ENCODE measurements at regions not wholly inside any gene's neighbourhood (a gene's known extent, or its start where the extent isn't known, plus 50 kb on each side); places are given as distances from the start of the nearest gene placed in this dataset.

GRCh38 chr6:130715058-130715457, 112.1 kb upstream of the SMLR1 start (continued):
- TF ChIP-seq ATF4 (CRISPR knock-in tag; IDR thresholded peaks at IDR 0.05): no peak

GRCh38 chr6:130716466-130716865, 110.7 kb upstream of the SMLR1 start:
- TF ChIP-seq ZNF134 (CRISPR knock-in tag; conservative IDR thresholded peaks at IDR 0.05) (no peak), CBX2 (IDR thresholded peaks at IDR 0.05; ENCODE audit: insufficient read depth, low read length, poor library complexity, severe bottlenecking) (no peak), ZNF232 (CRISPR knock-in tag; IDR thresholded peaks at IDR 0.05) (no peak), CBX8 (IDR thresholded peaks at IDR 0.05; ENCODE audit: borderline replicate concordance, extremely low read depth, low read depth, low read length, poor library complexity, severe bottlenecking) (no peak), NFIC (IDR thresholded peaks at IDR 0.05) (no peak), STAT5B (CRISPR knock-in tag; IDR thresholded peaks at IDR 0.05) (no peak), TAF15 (IDR thresholded peaks at IDR 0.05; ENCODE audit: low read depth, low read length) (no peak), PML (IDR thresholded peaks at IDR 0.05; ENCODE audit: low read length) (no peak), DDX20 (tag; IDR thresholded peaks at IDR 0.05; ENCODE audit: low read depth) (no peak), CEBPB (tag; IDR thresholded peaks at IDR 0.05) (no peak), RBM34 (IDR thresholded peaks at IDR 0.05; ENCODE audit: borderline replicate concordance, insufficient read depth, low read length) (no peak), YY1 (IDR thresholded peaks at IDR 0.05; ENCODE audit: borderline replicate concordance in 1 of 3, control insufficient read depth in 1 of 3, extremely low read depth in 1 of 3, insufficient read depth in 3 of 3, insufficient read length in 1 of 3, insufficient replicate concordance in 2 of 3, low read depth in 1 of 3, low read length in 2 of 3) (no peak), POLR2B (IDR thresholded peaks at IDR 0.05; ENCODE audit: low read depth, partially characterized antibody) (no peak), KLF13 (tag; IDR thresholded peaks at IDR 0.05; ENCODE audit: borderline replicate concordance, low read depth) (no peak), FOXP4 (CRISPR knock-in tag; IDR thresholded peaks at IDR 0.05; ENCODE audit: borderline replicate concordance) (no peak), SMAD4 (CRISPR knock-in tag; conservative IDR thresholded peaks at IDR 0.05) (no peak), NCOA4 (IDR thresholded peaks at IDR 0.05; ENCODE audit: partially characterized antibody) (no peak)
- BruUV-seq (replicated peaks): no TSS peak
- FAIRE-seq (no peak), DNase-seq (ENCODE audit: extremely low read depth in 1 of 4, low spot score in 3 of 4) (no peak), ATAC-seq (no peak)
- H3K27ac ChIP-seq (ENCODE audit: extremely low read depth, low read depth, low read length): no peak overlapping the region
- ChIA-PET CTCF (ENCODE audit: low intra/inter-chr PET ratio) (no interaction called here), POLR2A (interaction anchor here (0.6 kb wide), 1 partner anchor 325 kb away, joined by 3 read pairs; no protein-coding TSS in a partner anchor)
- no peaks in the 10 kb centered on the region for H3K79me2 ChIP-seq (ENCODE audit: control insufficient read depth, insufficient read depth, low read length)
- 3% methylated on average over 3 of the region's 3 CpGs for WGBS (ENCODE audit: insufficient coverage, low coverage, missing lambda C conversion rate)
- no peaks in the 10 kb centered on the region for H4K20me1 ChIP-seq (replicated peaks; ENCODE audit: control insufficient read depth, insufficient read depth, low read length)
- no peak overlapping the region for H3K9ac ChIP-seq (ENCODE audit: insufficient read depth in 1 of 2, low read depth in 2 of 2, low read length in 2 of 2)
- no peaks in the 10 kb centered on the region for H3K9me1 ChIP-seq (ENCODE audit: control insufficient read depth, insufficient read depth, low read length)
- no peaks in the 10 kb centered on the region for H3K27me3 ChIP-seq (ENCODE audit: control insufficient read depth in 2 of 2, insufficient read depth in 2 of 2, low read length in 2 of 2)
- intact Hi-C loops (cut with micrococcal nuclease) (no loop called here), in situ Hi-C loops (cut with MboI) (no loop called here)
- no peaks in the 10 kb centered on the region for H3K36me3 ChIP-seq (ENCODE audit: control insufficient read depth, insufficient read depth, low read length)
- H2AFZ ChIP-seq (ENCODE audit: low read depth, low read length): no peak overlapping the region
- no peaks in the 10 kb centered on the region for H3K4me1 ChIP-seq (replicated peaks in 1 of 2; ENCODE audit: control insufficient read depth in 2 of 2, insufficient read depth in 2 of 2, low read length in 2 of 2)
- H3K9me3 ChIP-seq (replicated peaks; ENCODE audit: control insufficient read depth, insufficient read depth, low read depth, low read length): no peaks in the 10 kb centered on the region
- H3K4me3 ChIP-seq: no peak overlapping the region
- no peak overlapping the region for H3K4me2 ChIP-seq (ENCODE audit: insufficient read depth, low read length)
